Osteoblast (primary cell): ENCODE measurements at regions not wholly inside any gene's neighbourhood (a gene's known extent, or its start where the extent isn't known, plus 50 kb on each side); places are given as distances from the start of the nearest gene placed in this dataset.

Experiments
- DNase-seq: peaks from one replicate; pipeline ENCODE4 v3.0.0; 2011; ENCODE audit warnings: low spot score, mixed read lengths; ENCODE audit not compliant: insufficient read length; ENCODE audit errors: missing footprints
- H2AFZ ChIP-seq: 2 replicates; pipeline ENCODE4 v1.6.0; 2011; ENCODE audit warnings: mild to moderate bottlenecking, low read length
- H3K27ac ChIP-seq: 2 replicates; pipeline ENCODE4 v1.5.1; 2011; ENCODE audit warnings: mild to moderate bottlenecking, low read depth, low read length, moderate library complexity
- H3K27me3 ChIP-seq: 2 replicates; pipeline ENCODE4 v1.6.0; 2012; ENCODE audit warnings: mild to moderate bottlenecking, control low read depth, inconsistent platforms, low read length, moderate library complexity; ENCODE audit not compliant: insufficient read depth
- H3K36me3 ChIP-seq: 2 replicates; pipeline ENCODE4 v1.5.1; 2011; ENCODE audit warnings: mild to moderate bottlenecking, low read length, control low read depth, moderate library complexity; ENCODE audit not compliant: insufficient read depth
- H3K4me1 ChIP-seq: 2 replicates; pipeline ENCODE4 v1.5.1; 2011; ENCODE audit warnings: mild to moderate bottlenecking, low read length, control low read depth, moderate library complexity; ENCODE audit not compliant: insufficient read depth
- H3K4me2 ChIP-seq: 2 replicates; pipeline ENCODE4 v1.6.0; 2011; ENCODE audit warnings: mild to moderate bottlenecking, low read length; ENCODE audit not compliant: insufficient read depth
- H3K4me3 ChIP-seq: fragments of 200-600 bp; sonication (generic); 3 replicates; pipeline ENCODE4 v1.5.1; 2012; ENCODE audit warnings: mild to moderate bottlenecking, low read length, inconsistent platforms; ENCODE audit not compliant: insufficient read depth
- H3K79me2 ChIP-seq: 2 replicates; pipeline ENCODE4 v1.6.0; 2012; ENCODE audit warnings: mild to moderate bottlenecking, low read length, control low read depth, inconsistent platforms; ENCODE audit not compliant: insufficient read depth
- H3K9me3 ChIP-seq: 2 replicates; pipeline ENCODE4 v1.5.1; 2011; ENCODE audit warnings: low read depth, low read length, control low read depth
- H4K20me1 ChIP-seq: 2 replicates; pipeline ENCODE4 v1.6.0; 2012; ENCODE audit warnings: mild to moderate bottlenecking, low read length, control low read depth; ENCODE audit not compliant: insufficient read depth
- CTCF ChIP-seq: IDR thresholded peaks from 2 replicates; pipeline ENCODE4 v1.5.1; 2011; ENCODE audit warnings: mild to moderate bottlenecking, low read depth, low read length, moderate library complexity; ENCODE audit errors: extremely low read depth

DNA sequence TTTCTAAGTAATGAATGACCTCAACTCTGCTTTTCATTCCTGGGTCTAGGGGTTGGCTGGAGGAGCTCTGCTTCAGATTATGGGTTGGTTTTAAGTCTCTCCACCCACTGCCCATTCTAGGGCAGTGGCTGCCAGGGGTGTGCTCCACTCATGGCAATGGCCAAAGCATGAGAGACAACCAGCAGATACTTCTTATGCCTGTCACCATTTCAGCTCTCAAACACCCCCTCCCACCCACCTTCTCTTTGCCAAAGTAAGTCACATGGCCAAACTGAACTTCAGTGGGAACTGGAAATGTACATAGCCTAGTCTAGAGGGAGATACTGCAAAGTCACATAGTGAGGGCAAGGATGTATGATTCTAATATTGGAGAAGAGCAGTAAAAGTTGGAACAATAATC is 285.3 kb downstream of the RPLP1 start:
- H3K27ac ChIP-seq: no peak overlapping the region
- H3K79me2 ChIP-seq: no peaks in the 10 kb centered on the region
- H2AFZ ChIP-seq: no peak overlapping the region
- no peaks in the 10 kb centered on the region for H3K36me3 ChIP-seq
- H3K4me3 ChIP-seq: no peak overlapping the region
- no peaks in the 10 kb centered on the region for H3K4me1 ChIP-seq
- DNase-seq: no peak
- no peak overlapping the region for H3K4me2 ChIP-seq
- H3K9me3 ChIP-seq: peaks cover 2% of the 10 kb centered on the region
- H4K20me1 ChIP-seq: no peaks in the 10 kb centered on the region
- peaks cover 64% of the 10 kb centered on the region for H3K27me3 ChIP-seq
- TF ChIP-seq CTCF: no peak

- no peaks in the 10 kb centered on the region for H3K79me2 ChIP-seq
- peaks cover 55% of the 10 kb centered on the region for H3K27me3 ChIP-seq
- H2AFZ ChIP-seq: no peak overlapping the region
- H3K9me3 ChIP-seq: peaks cover 2% of the 10 kb centered on the region
- H3K4me2 ChIP-seq: no peak overlapping the region
- DNase-seq: no peak
- H4K20me1 ChIP-seq: no peaks in the 10 kb centered on the region
- no peaks in the 10 kb centered on the region for H3K36me3 ChIP-seq
- H3K4me3 ChIP-seq: no peak overlapping the region
- no peak overlapping the region for H3K27ac ChIP-seq
- TF ChIP-seq CTCF: no peak
- H3K4me1 ChIP-seq: no peaks in the 10 kb centered on the region
These were observed 288.1 kb downstream of the RPLP1 start for GRCh38 chr15:69740684-69741083.

DNA sequence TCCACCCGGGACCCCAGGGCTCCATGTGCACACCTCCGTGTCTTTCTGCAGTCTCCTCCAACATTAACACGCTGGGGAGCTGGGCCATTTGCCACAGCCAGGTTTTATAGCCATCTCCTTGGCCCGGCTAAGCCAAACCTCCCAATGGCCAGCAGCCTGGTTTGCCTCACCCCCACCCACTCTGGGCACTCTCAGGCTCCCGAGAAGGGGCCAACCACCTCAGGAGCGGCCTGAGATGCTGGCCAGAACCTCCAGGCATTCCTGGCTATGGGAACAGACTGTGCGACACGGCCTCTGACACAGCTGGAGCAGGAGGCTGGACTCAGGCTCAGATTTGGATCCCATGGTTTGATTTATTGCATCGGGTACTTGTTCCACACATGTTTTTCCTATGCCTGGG is 289.7 kb downstream of the RPLP1 start:
- Histone ChIP-seq H4K20me1 (no peaks in the 10 kb centered on the region), H3K4me2 (no peak overlapping the region), H3K9me3 (peaks cover 2% of the 10 kb centered on the region), H3K4me3 (no peak overlapping the region), H3K27me3 (peaks cover 54% of the 10 kb centered on the region), H3K27ac (no peak overlapping the region), H3K79me2 (no peaks in the 10 kb centered on the region), H3K36me3 (no peaks in the 10 kb centered on the region), H2AFZ (no peak overlapping the region), H3K4me1 (no peaks in the 10 kb centered on the region)
- TF ChIP-seq CTCF: no peak
- DNase-seq: no peak

DNA sequence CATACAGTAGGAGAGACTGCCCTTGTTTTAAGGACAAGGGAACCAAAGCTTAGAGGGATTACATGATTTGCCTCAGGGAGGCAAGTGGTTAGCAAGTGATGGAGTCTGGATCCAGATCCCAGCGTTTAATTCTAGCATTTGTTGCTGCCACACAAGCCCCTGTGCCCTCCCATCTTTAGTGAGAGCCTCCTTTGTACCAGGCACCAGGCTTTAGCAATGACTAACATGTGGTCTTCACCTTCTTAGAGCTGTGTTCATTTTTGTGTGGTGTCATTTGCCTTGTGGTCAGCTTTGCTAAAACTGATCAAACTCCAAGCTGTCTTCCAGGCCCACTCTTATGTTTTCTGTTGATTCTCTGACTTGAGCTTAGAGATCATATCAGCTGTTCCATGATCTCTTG is 290.5 kb downstream of the RPLP1 start:
- H2AFZ ChIP-seq: no peak overlapping the region
- no peaks in the 10 kb centered on the region for H3K36me3 ChIP-seq
- no peak for DNase-seq
- TF ChIP-seq CTCF: no peak
- peaks cover 2% of the 10 kb centered on the region for H3K9me3 ChIP-seq
- no peaks in the 10 kb centered on the region for H3K4me1 ChIP-seq
- no peak overlapping the region for H3K4me3 ChIP-seq
- no peak overlapping the region for H3K4me2 ChIP-seq
- H3K27ac ChIP-seq: no peak overlapping the region
- H4K20me1 ChIP-seq: no peaks in the 10 kb centered on the region
- no peaks in the 10 kb centered on the region for H3K79me2 ChIP-seq
- H3K27me3 ChIP-seq: peaks cover 54% of the 10 kb centered on the region
